Suprapubic skin (tissue), 4 donors: ENCODE measurements at regions not wholly inside any gene's neighbourhood (a gene's known extent, or its start where the extent isn't known, plus 50 kb on each side); places are given as distances from the start of the nearest gene placed in this dataset.

Source experiments
- CTCF ChIP-seq, 2 donors: fragments of 200-600 bp in 1 of 2; fragments of 450-650 bp in 1 of 2; sonication (generic) in 1 of 2; IDR thresholded peaks; one replicate each; pipeline ENCODE4 v1.5.1; 2016 to 2019; ENCODE audit warnings: antibody characterized with exemption in 2 of 2, mild to moderate bottlenecking in 1 of 2, moderate library complexity in 1 of 2
- EP300 ChIP-seq: sonication (generic); formaldehyde crosslinking; IDR thresholded peaks from one replicate; pipeline ENCODE4 v1.6.1; 2017; ENCODE audit warnings: antibody characterized with exemption
- POLR2A ChIP-seq, 2 donors: fragments of 450-650 bp; IDR thresholded peaks; one replicate each; pipeline ENCODE4 v1.6.1; 2017; ENCODE audit warnings: antibody characterized with exemption in 2 of 2, mild to moderate bottlenecking in 2 of 2, moderate library complexity in 2 of 2
- POLR2AphosphoS5 ChIP-seq, 3 donors: sonication (generic); formaldehyde crosslinking; IDR thresholded peaks; one replicate each; pipeline ENCODE4 v1.6.1; 2017; ENCODE audit warnings: antibody characterized with exemption in 3 of 3

GRCh38 chr5:114686356-114686755 is 324.5 kb downstream of the KCNN2 start:
- TF ChIP-seq CTCF (IDR thresholded peaks at IDR 0.05) (no peak), POLR2AphosphoS5 (IDR thresholded peaks at IDR 0.05) (no peak), POLR2A (IDR thresholded peaks at IDR 0.05) (no peak), EP300 (no peak)
